Neural progenitor cell (in vitro differentiated cells): ENCODE measurements at regions not wholly inside any gene's neighbourhood (a gene's known extent, or its start where the extent isn't known, plus 50 kb on each side); places are given as distances from the start of the nearest gene placed in this dataset.

Source experiments
- DNase-seq: peaks from one replicate; pipeline ENCODE4 v3.0.0-alpha.2; 2016; ENCODE audit warnings: low spot score
- H2AFZ ChIP-seq: fragments of 200-600 bp; sonication (generic); replicated peaks from 2 replicates; pipeline ENCODE4 v1.6.1; 2016; ENCODE audit warnings: antibody characterized with exemption
- H3F3A ChIP-seq: fragments of 200-600 bp; sonication (generic); 2 replicates; pipeline ENCODE4 v1.6.1; 2016; ENCODE audit warnings: antibody characterized with exemption, low read depth
- H3K27ac ChIP-seq: fragments of 200-600 bp; sonication (generic); 2 replicates; pipeline ENCODE4 v1.5.1; 2016; ENCODE audit warnings: mild to moderate bottlenecking
- H3K27me3 ChIP-seq: fragments of 200-600 bp; sonication (generic); 2 replicates; pipeline ENCODE4 v1.6.1; 2016; ENCODE audit warnings: mild to moderate bottlenecking, moderate library complexity
- H3K36me3 ChIP-seq: fragments of 200-600 bp; sonication (generic); 2 replicates; pipeline ENCODE4 v1.5.1; 2016
- H3K4me1 ChIP-seq: fragments of 200-600 bp; sonication (generic); 2 replicates; pipeline ENCODE4 v1.6.1; 2016; ENCODE audit warnings: mixed run types
- H3K4me2 ChIP-seq: fragments of 200-600 bp; sonication (generic); 2 replicates; pipeline ENCODE4 v1.6.1; 2016
- H3K4me3 ChIP-seq: fragments of 200-600 bp; sonication (generic); 2 replicates; pipeline ENCODE4 v1.5.1; 2016
- H3K79me2 ChIP-seq: fragments of 200-600 bp; sonication (generic); 2 replicates; pipeline ENCODE4 v1.6.1; 2016; ENCODE audit warnings: low read depth
- H3K9ac ChIP-seq: fragments of 200-600 bp; sonication (generic); 2 replicates; pipeline ENCODE4 v1.6.1; 2016
- H3K9me3 ChIP-seq: fragments of 200-600 bp; sonication (generic); 2 replicates; pipeline ENCODE4 v1.5.1; 2016; ENCODE audit warnings: low read depth
- H4K20me1 ChIP-seq: fragments of 200-600 bp; sonication (generic); 2 replicates; pipeline ENCODE4 v1.6.1; 2016; ENCODE audit warnings: low read depth
- H3K27ac Mint-ChIP-seq: 3 replicates; pipeline ENCODE4 v1.8.0; 2021; ENCODE audit warnings: mixed read lengths
- H3K27me3 Mint-ChIP-seq: 2 replicates; pipeline ENCODE4 v1.8.0; 2022; ENCODE audit warnings: low read depth, mild to moderate bottlenecking, inconsistent platforms, moderate library complexity, mixed read lengths; ENCODE audit not compliant: insufficient read depth
- H3K36me3 Mint-ChIP-seq: 3 replicates; pipeline ENCODE4 v1.8.0; 2021; ENCODE audit warnings: mixed read lengths
- H3K4me1 Mint-ChIP-seq: 3 replicates; pipeline ENCODE4 v1.8.0; 2021; ENCODE audit warnings: mixed read lengths
- H3K4me3 Mint-ChIP-seq: 3 replicates; pipeline ENCODE4 v1.8.0; 2021; ENCODE audit warnings: mild to moderate bottlenecking, moderate library complexity, mixed read lengths
- H3K9me3 Mint-ChIP-seq: 3 replicates; pipeline ENCODE4 v1.8.0; 2020; ENCODE audit warnings: mixed read lengths
- EZH2 ChIP-seq: fragments of 200-600 bp; sonication (generic); IDR thresholded peaks from 2 replicates; pipeline ENCODE4 v1.6.1; 2017; ENCODE audit warnings: antibody characterized with exemption, mild to moderate bottlenecking, moderate library complexity
- EZH2phosphoT487 ChIP-seq: fragments of 200-600 bp; sonication (generic); IDR thresholded peaks from 2 replicates; pipeline ENCODE4 v1.6.1; 2017; ENCODE audit warnings: antibody characterized with exemption
- TF ChIP-seq, protein P1 (sequence below): fragments of 200-600 bp; sonication (generic); IDR thresholded peaks from 2 replicates; pipeline ENCODE4 v1.5.1; 2017; ENCODE audit warnings: antibody characterized with exemption, mild to moderate bottlenecking

- H3K4me1 Mint-ChIP-seq: peaks cover 26% of the 10 kb centered on the region
- TF ChIP-seq EZH2: no peak
- TF ChIP-seq, protein P1, sequence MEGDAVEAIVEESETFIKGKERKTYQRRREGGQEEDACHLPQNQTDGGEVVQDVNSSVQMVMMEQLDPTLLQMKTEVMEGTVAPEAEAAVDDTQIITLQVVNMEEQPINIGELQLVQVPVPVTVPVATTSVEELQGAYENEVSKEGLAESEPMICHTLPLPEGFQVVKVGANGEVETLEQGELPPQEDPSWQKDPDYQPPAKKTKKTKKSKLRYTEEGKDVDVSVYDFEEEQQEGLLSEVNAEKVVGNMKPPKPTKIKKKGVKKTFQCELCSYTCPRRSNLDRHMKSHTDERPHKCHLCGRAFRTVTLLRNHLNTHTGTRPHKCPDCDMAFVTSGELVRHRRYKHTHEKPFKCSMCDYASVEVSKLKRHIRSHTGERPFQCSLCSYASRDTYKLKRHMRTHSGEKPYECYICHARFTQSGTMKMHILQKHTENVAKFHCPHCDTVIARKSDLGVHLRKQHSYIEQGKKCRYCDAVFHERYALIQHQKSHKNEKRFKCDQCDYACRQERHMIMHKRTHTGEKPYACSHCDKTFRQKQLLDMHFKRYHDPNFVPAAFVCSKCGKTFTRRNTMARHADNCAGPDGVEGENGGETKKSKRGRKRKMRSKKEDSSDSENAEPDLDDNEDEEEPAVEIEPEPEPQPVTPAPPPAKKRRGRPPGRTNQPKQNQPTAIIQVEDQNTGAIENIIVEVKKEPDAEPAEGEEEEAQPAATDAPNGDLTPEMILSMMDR: no peak
- TF ChIP-seq EZH2phosphoT487: no peak
- H2AFZ ChIP-seq: no peak overlapping the region
- H3K79me2 ChIP-seq: no peaks in the 10 kb centered on the region
- H3K4me3 ChIP-seq: no peak overlapping the region
- no peaks in the 10 kb centered on the region for H3K27me3 ChIP-seq
- H4K20me1 ChIP-seq: no peaks in the 10 kb centered on the region
- H3K9me3 Mint-ChIP-seq: peaks cover 4% of the 10 kb centered on the region
- H3K9ac ChIP-seq: no peak overlapping the region
- H3K36me3 ChIP-seq: no peaks in the 10 kb centered on the region
- no peak overlapping the region for H3K4me2 ChIP-seq
- H3K36me3 Mint-ChIP-seq: no peaks in the 10 kb centered on the region
- no peak overlapping the region for H3K27ac ChIP-seq
- no peak for DNase-seq
- H3K27me3 Mint-ChIP-seq: no peaks in the 10 kb centered on the region
- H3K4me3 Mint-ChIP-seq: no peak overlapping the region
- no peak overlapping the region for H3K27ac Mint-ChIP-seq
- H3F3A ChIP-seq: no peaks in the 10 kb centered on the region
- H3K4me1 ChIP-seq: peaks cover 11% of the 10 kb centered on the region
- H3K9me3 ChIP-seq: no peaks in the 10 kb centered on the region
Measured at GRCh38 chr1:185404907-185405568, 88.0 kb upstream of the IVNS1ABP start.

DNA sequence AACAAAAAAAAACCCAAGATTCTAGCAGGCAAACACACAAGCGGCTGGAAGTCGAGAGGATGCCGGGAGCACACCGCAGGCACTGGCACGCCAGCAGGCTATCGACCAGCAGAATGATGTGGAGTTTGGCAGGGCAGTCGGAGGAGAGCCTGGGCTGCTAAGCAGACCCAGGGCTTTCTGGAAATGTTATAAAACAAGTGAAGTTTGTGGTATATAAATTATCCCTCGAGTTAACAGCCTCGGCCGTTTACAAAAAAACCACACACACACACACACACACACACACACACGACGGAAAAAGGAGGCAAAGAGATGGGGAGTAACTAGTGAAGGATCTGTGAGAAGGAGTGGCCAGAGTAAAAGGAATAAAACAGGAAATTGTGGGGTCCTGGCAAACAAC lies 87.2 kb upstream of the IVNS1ABP start:
- no peaks in the 10 kb centered on the region for H3K36me3 ChIP-seq
- H3K79me2 ChIP-seq: no peaks in the 10 kb centered on the region
- Mint-ChIP-seq H3K36me3 (no peaks in the 10 kb centered on the region), H3K9me3 (peaks cover 4% of the 10 kb centered on the region), H3K4me3 (no peak overlapping the region), H3K27me3 (no peaks in the 10 kb centered on the region), H3K27ac (no peak overlapping the region), H3K4me1 (peaks cover 24% of the 10 kb centered on the region)
- H3K9me3 ChIP-seq: no peaks in the 10 kb centered on the region
- no peak overlapping the region for H3K9ac ChIP-seq
- H3K4me1 ChIP-seq: peaks cover 11% of the 10 kb centered on the region
- no peak overlapping the region for H3K4me3 ChIP-seq
- TF ChIP-seq EZH2phosphoT487: no peak
- TF ChIP-seq, protein P1: no peak
- TF ChIP-seq EZH2: no peak
- no peak overlapping the region for H3K27ac ChIP-seq
- no peaks in the 10 kb centered on the region for H3F3A ChIP-seq
- no peak overlapping the region for H2AFZ ChIP-seq
- no peak for DNase-seq
- H3K27me3 ChIP-seq: no peaks in the 10 kb centered on the region
- no peak overlapping the region for H3K4me2 ChIP-seq
- no peaks in the 10 kb centered on the region for H4K20me1 ChIP-seq

DNA sequence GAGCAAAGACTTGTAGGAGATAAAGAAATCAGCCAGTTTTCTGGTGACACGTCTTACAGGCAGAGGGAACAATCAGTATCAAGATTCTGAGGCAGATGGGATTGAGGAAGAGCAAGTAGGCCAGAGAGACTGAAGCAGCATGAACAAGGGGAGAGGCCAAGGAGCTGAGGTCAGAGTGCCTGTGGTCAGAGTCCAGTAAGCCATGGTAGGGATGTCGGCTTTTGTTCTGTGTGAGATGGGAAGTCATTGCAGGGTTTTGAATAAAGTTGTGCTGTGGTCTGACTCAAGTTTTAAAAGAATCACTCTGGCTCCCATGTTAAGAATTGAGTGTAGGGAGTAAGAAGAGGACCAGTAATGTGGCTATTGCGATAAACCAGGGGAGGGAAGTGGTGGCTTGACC lies 85.9 kb upstream of the IVNS1ABP start:
- Histone ChIP-seq H3K9me3 (no peaks in the 10 kb centered on the region), H3K4me3 (no peak overlapping the region), H2AFZ (peak overlapping the region; percentile 84), H3K27me3 (no peaks in the 10 kb centered on the region), H3K9ac (no peak overlapping the region), H3K36me3 (no peaks in the 10 kb centered on the region), H4K20me1 (no peaks in the 10 kb centered on the region), H3K4me1 (peaks cover 11% of the 10 kb centered on the region), H3F3A (no peaks in the 10 kb centered on the region), H3K79me2 (no peaks in the 10 kb centered on the region), H3K4me2 (no peak overlapping the region), H3K27ac (no peak overlapping the region)
- H3K27ac Mint-ChIP-seq: peak overlapping the region; percentile 4
- peak; percentile 3 for DNase-seq
- H3K9me3 Mint-ChIP-seq: peaks cover 4% of the 10 kb centered on the region
- no peak overlapping the region for H3K4me3 Mint-ChIP-seq
- TF ChIP-seq EZH2: no peak
- no peak for TF ChIP-seq EZH2phosphoT487
- TF ChIP-seq, protein P1: no peak
- no peaks in the 10 kb centered on the region for H3K27me3 Mint-ChIP-seq
- peaks cover 24% of the 10 kb centered on the region for H3K4me1 Mint-ChIP-seq
- H3K36me3 Mint-ChIP-seq: no peaks in the 10 kb centered on the region
